ENCODE measurements at regions not wholly inside any gene's neighbourhood (a gene's known extent, or its start where the extent isn't known, plus 50 kb on each side); places are given as distances from the start of the nearest gene placed in this dataset.

- TF ChIP-seq, protein P1, sequence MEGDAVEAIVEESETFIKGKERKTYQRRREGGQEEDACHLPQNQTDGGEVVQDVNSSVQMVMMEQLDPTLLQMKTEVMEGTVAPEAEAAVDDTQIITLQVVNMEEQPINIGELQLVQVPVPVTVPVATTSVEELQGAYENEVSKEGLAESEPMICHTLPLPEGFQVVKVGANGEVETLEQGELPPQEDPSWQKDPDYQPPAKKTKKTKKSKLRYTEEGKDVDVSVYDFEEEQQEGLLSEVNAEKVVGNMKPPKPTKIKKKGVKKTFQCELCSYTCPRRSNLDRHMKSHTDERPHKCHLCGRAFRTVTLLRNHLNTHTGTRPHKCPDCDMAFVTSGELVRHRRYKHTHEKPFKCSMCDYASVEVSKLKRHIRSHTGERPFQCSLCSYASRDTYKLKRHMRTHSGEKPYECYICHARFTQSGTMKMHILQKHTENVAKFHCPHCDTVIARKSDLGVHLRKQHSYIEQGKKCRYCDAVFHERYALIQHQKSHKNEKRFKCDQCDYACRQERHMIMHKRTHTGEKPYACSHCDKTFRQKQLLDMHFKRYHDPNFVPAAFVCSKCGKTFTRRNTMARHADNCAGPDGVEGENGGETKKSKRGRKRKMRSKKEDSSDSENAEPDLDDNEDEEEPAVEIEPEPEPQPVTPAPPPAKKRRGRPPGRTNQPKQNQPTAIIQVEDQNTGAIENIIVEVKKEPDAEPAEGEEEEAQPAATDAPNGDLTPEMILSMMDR (conservative IDR thresholded peaks at IDR 0.05; ENCODE audit: low read length), result no peak
- no peak for TF ChIP-seq EZH2phosphoT487 (IDR thresholded peaks at IDR 0.05; ENCODE audit: borderline replicate concordance, low read depth, low read length)
Observed at GRCh38 chr7:122211362-122211761, 67.3 kb upstream of the AASS start.

All from OCI-LY7 (cell line).